Panc1 (cell line): ENCODE measurements at regions not wholly inside any gene's neighbourhood (a gene's known extent, or its start where the extent isn't known, plus 50 kb on each side); places are given as distances from the start of the nearest gene placed in this dataset.

ENCODE experiments used
- ATAC-seq: fragments of 200-7000 bp; cut with Tn5 transposase; 2 replicates; pipeline ENCODE4 v1.9.1; 2020; ENCODE audit warnings: mild to moderate bottlenecking, moderate library complexity
- BruUV-seq: library from RNA; stranded (reverse); fragments of 400-500 nt; replicated peaks from 2 replicates; lab custom pipeline; 2021; lab: Mats Ljungman, UMichigan
- CTCF ChIA-PET: fragments of 300-600 bp; sonication (Branson Sonifier 250); formaldehyde crosslinking; loops from one replicate; lab custom pipeline; 2022; ENCODE audit warnings: antibody characterized with exemption; lab: Charles Lee
- POLR2A ChIA-PET: fragments of 300-600 bp; sonication (Branson Sonifier 250); formaldehyde crosslinking; loops from one replicate; lab custom pipeline; 2022; ENCODE audit warnings: antibody characterized with exemption; lab: Charles Lee
- DNase-seq: peaks from one replicate; pipeline ENCODE4 v3.0.0-alpha.2; 2010; ENCODE audit warnings: low read depth, low spot score
- H3K27ac ChIP-seq: 2 replicates; pipeline ENCODE4 v1.5.1; 2011; ENCODE audit warnings: mild to moderate bottlenecking, low read length, inconsistent platforms
- H3K27me3 ChIP-seq: fragments of 200-500 bp; sonication (Bioruptor generic); 2 replicates; pipeline ENCODE4 v1.6.0; 2014; ENCODE audit warnings: low read length, inconsistent platforms; ENCODE audit not compliant: control insufficient read depth, insufficient read depth
- H3K36me3 ChIP-seq: fragments of 200-500 bp; sonication (Bioruptor generic); 2 replicates; pipeline ENCODE4 v1.5.1; 2014; ENCODE audit warnings: inconsistent platforms, mild to moderate bottlenecking, low read length, moderate library complexity; ENCODE audit not compliant: control insufficient read depth, insufficient read depth
- H3K4me1 ChIP-seq: 2 replicates; pipeline ENCODE4 v1.5.1; 2011; ENCODE audit warnings: inconsistent platforms, mild to moderate bottlenecking, low read length, moderate library complexity; ENCODE audit not compliant: control insufficient read depth, insufficient read depth
- H3K4me3 ChIP-seq, 2 experiments: 2 replicates each; pipeline ENCODE4 v1.5.1; 2011 to 2012; ENCODE audit warnings: low read depth in 2 of 2, low read length in 2 of 2, mild to moderate bottlenecking in 2 of 2, inconsistent platforms in 1 of 2, moderate library complexity in 1 of 2
- H3K9me3 ChIP-seq: fragments of 200-500 bp; sonication (Bioruptor generic); 2 replicates; pipeline ENCODE4 v1.5.1; 2014; ENCODE audit warnings: low read depth, mild to moderate bottlenecking, inconsistent platforms, low read length, moderate library complexity; ENCODE audit not compliant: control insufficient read depth, insufficient read depth
- CTCF ChIP-seq: fragments of 450-650 bp; IDR thresholded peaks from 2 replicates; pipeline ENCODE4 v1.5.1; 2017; ENCODE audit warnings: mild to moderate bottlenecking
- POLR2AphosphoS5 ChIP-seq: IDR thresholded peaks from 2 replicates; pipeline ENCODE4 v1.6.1; 2012; ENCODE audit warnings: mild to moderate bottlenecking, low read depth, low read length, moderate library complexity
- REST ChIP-seq, 2 experiments: IDR thresholded peaks; 2 replicates each; pipeline ENCODE4 v1.6.1; 2011 to 2012; ENCODE audit warnings: low read depth in 2 of 2, control low read depth in 1 of 2, low read length in 1 of 2, mild to moderate bottlenecking in 1 of 2, moderate library complexity in 1 of 2; ENCODE audit not compliant: insufficient read depth in 1 of 2
- SIN3A ChIP-seq: IDR thresholded peaks from 2 replicates; pipeline ENCODE4 v1.6.1; 2012; ENCODE audit warnings: low read depth, mild to moderate bottlenecking, low read length, moderate library complexity, borderline replicate concordance; ENCODE audit not compliant: insufficient read depth
- TCF7L2 ChIP-seq: IDR thresholded peaks from 2 replicates; pipeline ENCODE4 v1.6.1; 2011; ENCODE audit warnings: mild to moderate bottlenecking, low read depth, low read length, inconsistent platforms
- in situ Hi-C: cut with HindIII; loops from 2 replicates; pipeline ENCODE4 v1.10.0; 2016; ENCODE audit warnings: low sequenced_read_pairs, low pct_unique_long_range_greater_than_20kb
- intact Hi-C: fragments of 100-400 bp; cut with micrococcal nuclease; formaldehyde crosslinking; loops from one replicate; pipeline ENCODE4 v1.10.0; 2022; ENCODE audit not compliant: unreplicated experiment

GRCh38 chr2:221170548-221170947, 401.6 kb downstream of the EPHA4 start:
- Histone ChIP-seq H3K27ac (no peak overlapping the region), H3K4me3 (no peak overlapping the region), H3K9me3 (no peaks in the 10 kb centered on the region), H3K4me1 (no peaks in the 10 kb centered on the region), H3K36me3 (no peaks in the 10 kb centered on the region), H3K27me3 (no peaks in the 10 kb centered on the region)
- TF ChIP-seq REST (IDR thresholded peaks at IDR 0.05; ENCODE audit: insufficient read depth in 1 of 2, low read depth in 2 of 2, low read length in 1 of 2), result no peak
- no peak for TF ChIP-seq TCF7L2
- TF ChIP-seq POLR2AphosphoS5, result no peak
- TF ChIP-seq SIN3A, result no peak
- no peak for TF ChIP-seq CTCF
- ChIA-PET CTCF (no interaction called here), POLR2A (interaction anchor here (0.5 kb wide), 1 partner anchor 456 kb away, joined by 4 read pairs; no protein-coding TSS in a partner anchor)
- DNase-seq, result no peak
- in situ Hi-C loops (no loop called here), intact Hi-C loops (no loop called here)
- BruUV-seq, result no TSS peak
- ATAC-seq, result no peak

- ATAC-seq, result no peak
- in situ Hi-C loops, result no loop called here
- ChIA-PET POLR2A (no interaction called here), CTCF (no interaction called here)
- H3K4me3 ChIP-seq, result no peak overlapping the region
- TF ChIP-seq TCF7L2 (no peak), REST (IDR thresholded peaks at IDR 0.05; ENCODE audit: insufficient read depth in 1 of 2, low read depth in 2 of 2, low read length in 1 of 2) (no peak), SIN3A (no peak), POLR2AphosphoS5 (no peak), CTCF (no peak)
- no peaks in the 10 kb centered on the region for H3K27me3 ChIP-seq
- no peaks in the 10 kb centered on the region for H3K36me3 ChIP-seq
- no peak overlapping the region for H3K27ac ChIP-seq
- no peak for DNase-seq
- H3K9me3 ChIP-seq, result 0 out of 2 replicates have a peak, but pooled peaks cover 2% of the 10 kb centered on the region
- intact Hi-C loops, result no loop called here
- no TSS peak for BruUV-seq
- H3K4me1 ChIP-seq, result no peaks in the 10 kb centered on the region
These were observed 395.4 kb downstream of the EPHA4 start for GRCh38 chr2:221176667-221177066.
